Osteoblast (primary cell): ENCODE measurements at regions not wholly inside any gene's neighbourhood (a gene's known extent, or its start where the extent isn't known, plus 50 kb on each side); places are given as distances from the start of the nearest gene placed in this dataset.
A peak's percentile ranks its signal among the peaks of the same experiment; 100 is the strongest.
"Not testable (repeated sequence)": the region's sequence is repeated elsewhere in the genome, so short reads cannot be mapped to it uniquely, and the experiment has no call there.

Source experiments
- DNase-seq: peaks from one replicate; pipeline ENCODE4 v3.0.0; 2011; ENCODE audit warnings: low spot score, mixed read lengths; ENCODE audit not compliant: insufficient read length; ENCODE audit errors: missing footprints
- H2AFZ ChIP-seq: 2 replicates; pipeline ENCODE4 v1.6.0; 2011; ENCODE audit warnings: mild to moderate bottlenecking, low read length
- H3K27ac ChIP-seq: 2 replicates; pipeline ENCODE4 v1.5.1; 2011; ENCODE audit warnings: mild to moderate bottlenecking, low read depth, low read length, moderate library complexity
- H3K27me3 ChIP-seq: 2 replicates; pipeline ENCODE4 v1.6.0; 2012; ENCODE audit warnings: mild to moderate bottlenecking, control low read depth, inconsistent platforms, low read length, moderate library complexity; ENCODE audit not compliant: insufficient read depth
- H3K36me3 ChIP-seq: 2 replicates; pipeline ENCODE4 v1.5.1; 2011; ENCODE audit warnings: mild to moderate bottlenecking, low read length, control low read depth, moderate library complexity; ENCODE audit not compliant: insufficient read depth
- H3K4me1 ChIP-seq: 2 replicates; pipeline ENCODE4 v1.5.1; 2011; ENCODE audit warnings: mild to moderate bottlenecking, low read length, control low read depth, moderate library complexity; ENCODE audit not compliant: insufficient read depth
- H3K4me2 ChIP-seq: 2 replicates; pipeline ENCODE4 v1.6.0; 2011; ENCODE audit warnings: mild to moderate bottlenecking, low read length; ENCODE audit not compliant: insufficient read depth
- H3K4me3 ChIP-seq: fragments of 200-600 bp; sonication (generic); 3 replicates; pipeline ENCODE4 v1.5.1; 2012; ENCODE audit warnings: mild to moderate bottlenecking, low read length, inconsistent platforms; ENCODE audit not compliant: insufficient read depth
- H3K79me2 ChIP-seq: 2 replicates; pipeline ENCODE4 v1.6.0; 2012; ENCODE audit warnings: mild to moderate bottlenecking, low read length, control low read depth, inconsistent platforms; ENCODE audit not compliant: insufficient read depth
- H3K9me3 ChIP-seq: 2 replicates; pipeline ENCODE4 v1.5.1; 2011; ENCODE audit warnings: low read depth, low read length, control low read depth
- H4K20me1 ChIP-seq: 2 replicates; pipeline ENCODE4 v1.6.0; 2012; ENCODE audit warnings: mild to moderate bottlenecking, low read length, control low read depth; ENCODE audit not compliant: insufficient read depth
- CTCF ChIP-seq: IDR thresholded peaks from 2 replicates; pipeline ENCODE4 v1.5.1; 2011; ENCODE audit warnings: mild to moderate bottlenecking, low read depth, low read length, moderate library complexity; ENCODE audit errors: extremely low read depth

- H3K4me3 ChIP-seq, result no peak overlapping the region
- H4K20me1 ChIP-seq, result no peaks in the 10 kb centered on the region
- no peak overlapping the region for H3K27ac ChIP-seq
- no peak for DNase-seq
- no peaks in the 10 kb centered on the region for H3K27me3 ChIP-seq
- no peaks in the 10 kb centered on the region for H3K36me3 ChIP-seq
- no peak overlapping the region for H3K4me2 ChIP-seq
- no peak for TF ChIP-seq CTCF
- H3K9me3 ChIP-seq, result no peaks in the 10 kb centered on the region
- no peak overlapping the region for H2AFZ ChIP-seq
- no peaks in the 10 kb centered on the region for H3K4me1 ChIP-seq
- H3K79me2 ChIP-seq, result no peaks in the 10 kb centered on the region
These were observed 288.9 kb upstream of the TECRL start for GRCh38 chr4:64698171-64698570.

- Histone ChIP-seq H3K4me3 (no peak overlapping the region), H3K27ac (no peak overlapping the region), H3K36me3 (no peaks in the 10 kb centered on the region), H4K20me1 (no peaks in the 10 kb centered on the region), H3K27me3 (no peaks in the 10 kb centered on the region), H3K4me2 (no peak overlapping the region), H3K79me2 (no peaks in the 10 kb centered on the region), H3K9me3 (no peaks in the 10 kb centered on the region), H3K4me1 (no peaks in the 10 kb centered on the region), H2AFZ (no peak overlapping the region)
- DNase-seq, result no peak
- TF ChIP-seq CTCF, result no peak
These were observed 273.7 kb upstream of the TECRL start for GRCh38 chr4:64682946-64683345.

GRCh38 chr4:64682481-64682880, 273.2 kb upstream of the TECRL start:
- Histone ChIP-seq H3K4me3 (no peak overlapping the region), H3K79me2 (no peaks in the 10 kb centered on the region), H3K9me3 (no peaks in the 10 kb centered on the region), H2AFZ (no peak overlapping the region), H3K27ac (no peak overlapping the region), H3K36me3 (no peaks in the 10 kb centered on the region), H3K4me1 (no peaks in the 10 kb centered on the region), H4K20me1 (no peaks in the 10 kb centered on the region), H3K27me3 (no peaks in the 10 kb centered on the region), H3K4me2 (no peak overlapping the region)
- no peak for DNase-seq
- TF ChIP-seq CTCF, result no peak

GRCh38 chr4:64673121-64673520, 263.9 kb upstream of the TECRL start:
- not testable (repeated sequence) for H4K20me1 ChIP-seq, H3K79me2 ChIP-seq, H3K36me3 ChIP-seq, H3K9me3 ChIP-seq, H3K4me2 ChIP-seq, H3K27ac ChIP-seq, DNase-seq, H3K4me3 ChIP-seq, H3K27me3 ChIP-seq, H3K4me1 ChIP-seq, H2AFZ ChIP-seq

- Histone ChIP-seq H3K79me2 (no peaks in the 10 kb centered on the region), H3K4me2 (no peak overlapping the region), H3K4me1 (no peaks in the 10 kb centered on the region), H3K27me3 (no peaks in the 10 kb centered on the region), H3K27ac (no peak overlapping the region), H3K4me3 (no peak overlapping the region), H3K9me3 (no peaks in the 10 kb centered on the region), H4K20me1 (no peaks in the 10 kb centered on the region), H3K36me3 (no peaks in the 10 kb centered on the region), H2AFZ (no peak overlapping the region)
- no peak for TF ChIP-seq CTCF
- peak; percentile 26 for DNase-seq
These were observed 261.4 kb upstream of the TECRL start for GRCh38 chr4:64670647-64671046.
